GM12878 (cell line): ENCODE measurements at regions not wholly inside any gene's neighbourhood (a gene's known extent, or its start where the extent isn't known, plus 50 kb on each side); places are given as distances from the start of the nearest gene placed in this dataset.

Source experiments
- ATAC-seq: fragments of 200-7000 bp; cut with Tn5 transposase; 3 replicates; pipeline ENCODE4 v1.9.1; 2020; ENCODE audit warnings: mild to moderate bottlenecking, moderate library complexity
- BruUV-seq: library from RNA; stranded (reverse); fragments of 400-500 nt; replicated peaks from 2 replicates; lab custom pipeline; 2021; lab: Mats Ljungman, UMichigan
- CTCF ChIA-PET: fragments of 300-600 bp; sonication (Branson Sonifier 250); formaldehyde crosslinking; extraction: SDS; loops from one replicate; lab custom pipeline; 2021; ENCODE audit warnings: inconsistent platforms; lab: Yijun Ruan, JAX
- POLR2A ChIA-PET: fragments of 350-600 bp; formaldehyde crosslinking; extraction: SDS; loops from one replicate; lab custom pipeline; 2021; ENCODE audit warnings: inconsistent platforms; lab: Charles Lee
- RAD21 ChIA-PET: fragments of 300-600 bp; sonication (Branson Sonifier 250); formaldehyde crosslinking; loops from one replicate; lab custom pipeline; 2023; ENCODE audit warnings: antibody characterized with exemption; ENCODE audit not compliant: unreplicated experiment; lab: Charles Lee
- SMC1A ChIA-PET: fragments of 300-600 bp; sonication (Branson Sonifier 250); formaldehyde crosslinking; loops from one replicate; lab custom pipeline; 2023; ENCODE audit not compliant: unreplicated experiment, uncharacterized antibody; lab: Charles Lee
- DNase-seq: peaks from one replicate; pipeline ENCODE4 v3.0.0-alpha.2; 2011; ENCODE audit warnings: low read depth, low spot score
- FAIRE-seq: peaks from 3 replicates; lab custom pipeline; 2011; peaks lifted over from hg19 to GRCh38; lab: Jason Lieb, UNC
- H2AFZ ChIP-seq: 2 replicates; pipeline ENCODE4 v1.6.0; 2011; ENCODE audit warnings: low read depth, low read length, control low read depth; ENCODE audit not compliant: control insufficient read depth
- H3K27ac ChIP-seq: 2 replicates; pipeline ENCODE4 v1.5.1; 2011; ENCODE audit warnings: control low read depth; ENCODE audit not compliant: control insufficient read depth, insufficient read depth
- H3K27me3 ChIP-seq, 2 experiments: replicated peaks in 1 of 2; 2 replicates each; pipeline versions ENCODE4 v1.6.0 to v1.6.1; 2011; ENCODE audit warnings: low read length in 1 of 2; ENCODE audit not compliant: control insufficient read depth in 2 of 2, insufficient read depth in 2 of 2
- H3K36me3 ChIP-seq, 2 experiments: 2 replicates each; pipeline ENCODE4 v1.5.1; 2011; ENCODE audit warnings: low read length in 1 of 2; ENCODE audit not compliant: control insufficient read depth in 2 of 2, insufficient read depth in 2 of 2
- H3K4me1 ChIP-seq: 2 replicates; pipeline ENCODE4 v1.6.1; 2011; ENCODE audit warnings: mild to moderate bottlenecking, low read length, moderate library complexity, mixed read lengths; ENCODE audit not compliant: control insufficient read depth, insufficient read depth
- H3K4me2 ChIP-seq: 2 replicates; pipeline ENCODE4 v1.6.0; 2011; ENCODE audit warnings: control low read depth; ENCODE audit not compliant: control insufficient read depth, insufficient read depth
- H3K4me3 ChIP-seq: fragments of 200-600 bp; sonication (generic); 2 replicates; pipeline ENCODE4 v1.5.1; 2016
- H3K79me2 ChIP-seq: 2 replicates; pipeline ENCODE4 v1.6.0; 2011; ENCODE audit warnings: low read length; ENCODE audit not compliant: control insufficient read depth, insufficient read depth
- H3K9ac ChIP-seq: 2 replicates; pipeline ENCODE4 v1.8.0; 2011; ENCODE audit warnings: low read length, control low read depth, mixed read lengths; ENCODE audit not compliant: control insufficient read depth, insufficient read depth
- H3K9me3 ChIP-seq: replicated peaks from 3 replicates; pipeline ENCODE4 v1.5.1; 2011; ENCODE audit warnings: mild to moderate bottlenecking, low read length; ENCODE audit not compliant: control insufficient read depth, insufficient read depth
- H4K20me1 ChIP-seq: 2 replicates; pipeline ENCODE4 v1.6.0; 2011; ENCODE audit not compliant: control insufficient read depth, insufficient read depth
- CEBPZ ChIP-seq: fragments of 150-350 bp; IDR thresholded peaks from 2 replicates; pipeline ENCODE4 v1.6.1; 2016; ENCODE audit warnings: low read depth, low read length
- DPF2 ChIP-seq: fragments of 450-650 bp; IDR thresholded peaks from 2 replicates; pipeline ENCODE4 v1.6.1; 2017; ENCODE audit warnings: mild to moderate bottlenecking
- GABPA ChIP-seq: IDR thresholded peaks from 2 replicates; pipeline ENCODE4 v1.6.1; 2014; ENCODE audit warnings: antibody characterized with exemption, low read depth, mild to moderate bottlenecking, inconsistent platforms
- HDGF ChIP-seq: fragments of 450-650 bp; IDR thresholded peaks from 2 replicates; pipeline ENCODE4 v1.6.1; 2016; ENCODE audit warnings: antibody characterized with exemption
- KLF5 ChIP-seq: fragments of 450-650 bp; IDR thresholded peaks from 2 replicates; pipeline ENCODE4 v1.6.1; 2014; ENCODE audit warnings: mild to moderate bottlenecking; ENCODE audit not compliant: partially characterized antibody
- NBN ChIP-seq: fragments of 450-650 bp; IDR thresholded peaks from 2 replicates; pipeline ENCODE4 v1.6.1; 2016
- NR2C1 ChIP-seq: fragments of 450-650 bp; IDR thresholded peaks from 2 replicates; pipeline ENCODE4 v1.6.1; 2017; ENCODE audit warnings: antibody characterized with exemption, mild to moderate bottlenecking, moderate library complexity
- PBX3 ChIP-seq: IDR thresholded peaks from 2 replicates; pipeline ENCODE4 v1.6.1; 2011; ENCODE audit warnings: mild to moderate bottlenecking, low read depth, low read length, moderate library complexity; ENCODE audit not compliant: insufficient replicate concordance
- POLR2A ChIP-seq: IDR thresholded peaks from 2 replicates; pipeline ENCODE4 v1.6.1; 2011; ENCODE audit warnings: low read depth, mild to moderate bottlenecking, low read length
- POLR2AphosphoS2 ChIP-seq: IDR thresholded peaks from 2 replicates; pipeline ENCODE4 v1.6.1; 2011; ENCODE audit warnings: low read depth, mild to moderate bottlenecking, low read length, improper control_type of control experiment, moderate library complexity
- RBBP5 ChIP-seq: fragments of 200-600 bp; sonication (generic); conservative IDR thresholded peaks from 2 replicates; pipeline ENCODE4 v1.6.1; 2016
- RELA ChIP-seq: fragments of 450-650 bp; IDR thresholded peaks from 2 replicates; pipeline ENCODE4 v1.8.0; 2014; ENCODE audit warnings: borderline replicate concordance; ENCODE audit not compliant: partially characterized antibody
- RUNX3 ChIP-seq: IDR thresholded peaks from 2 replicates; pipeline ENCODE4 v1.6.1; 2012; ENCODE audit warnings: low read length, inconsistent platforms
- SREBF1 ChIP-seq: IDR thresholded peaks from 2 replicates; pipeline ENCODE4 v1.6.1; 2012; ENCODE audit warnings: mild to moderate bottlenecking, low read length
- SREBF2 ChIP-seq: IDR thresholded peaks from 2 replicates; pipeline ENCODE4 v1.6.1; 2012; ENCODE audit warnings: mild to moderate bottlenecking, low read length
- TCF12 ChIP-seq: IDR thresholded peaks from 2 replicates; pipeline ENCODE4 v1.6.1; 2011; ENCODE audit warnings: low read depth, mild to moderate bottlenecking, low read length
- ZBTB4 ChIP-seq: fragments of 450-650 bp; formaldehyde crosslinking; IDR thresholded peaks from 2 replicates; pipeline ENCODE4 v1.4.0; 2022; ENCODE audit warnings: mild to moderate bottlenecking, moderate library complexity
- WGBS: methylation state at CpG from one replicate; pipeline ENCODE4 v1.1.6; 2016; ENCODE audit warnings: low lambda C conversion rate; ENCODE audit not compliant: insufficient replicate concordance, insufficient coverage; ENCODE audit errors: missing lambda C conversion rate; 5-methylcytosine and 5-hydroxymethylcytosine counted together
- in situ Hi-C: fragments of 300-500 bp; cut with MboI; formaldehyde crosslinking; loops from 9 replicates; pipeline ENCODE4 v1.14.3; 2018; ENCODE audit warnings: mixed read lengths
- intact Hi-C: fragments of 100-400 bp; cut with micrococcal nuclease; formaldehyde crosslinking; loops from one replicate; pipeline ENCODE4 v1.14.2; 2022; ENCODE audit not compliant: unreplicated experiment

- no peak for TF ChIP-seq CEBPZ
- TF ChIP-seq SREBF1 = no peak
- TF ChIP-seq RELA = no peak
- TF ChIP-seq HDGF = no peak
- TF ChIP-seq NR2C1 = no peak
- no peak for TF ChIP-seq TCF12
- TF ChIP-seq RBBP5 = no peak
- TF ChIP-seq KLF5 = no peak
- TF ChIP-seq RUNX3 = no peak
These were observed 63.8 kb upstream of the WNT7B start (continued) for GRCh38 chr22:46040471-46041465.

- Histone ChIP-seq H3K36me3 (no peaks in the 10 kb centered on the region), H3K4me2 (no peak overlapping the region), H3K27me3 (peaks cover 0 to 5% of the 10 kb centered on the region in 2 experiments; a peak in 3 of 4 replicates), H3K79me2 (no peaks in the 10 kb centered on the region), H3K4me3 (no peak overlapping the region), H3K9me3 (no peaks in the 10 kb centered on the region), H3K9ac (no peak overlapping the region), H4K20me1 (no peaks in the 10 kb centered on the region; the same call in 1 of the 2 replicates), H3K4me1 (peaks cover 5% of the 10 kb centered on the region), H3K27ac (no peak overlapping the region), H2AFZ (no peak overlapping the region)
- BruUV-seq = no TSS peak
- in situ Hi-C loops = no loop called here
- no peak for DNase-seq
- 50% methylated on average over 9 of the region's 9 CpGs for WGBS
- CTCF ChIA-PET = no interaction called here
- SMC1A ChIA-PET = no interaction called here
- RAD21 ChIA-PET = no interaction called here
- intact Hi-C loops = no loop called here
- no peak for FAIRE-seq
- POLR2A ChIA-PET = no interaction called here
- ATAC-seq = no peak
- TF ChIP-seq ZBTB4 (CRISPR knock-in tag) (no peak), PBX3 (no peak), DPF2 (no peak), GABPA (no peak), POLR2AphosphoS2 (no peak), RUNX3 (no peak), SREBF2 (no peak), POLR2A (no peak), NBN (no peak)
These were observed 64.7 kb upstream of the WNT7B start for GRCh38 chr22:46041642-46042041.
